ACHN (cell line): ENCODE measurements at regions not wholly inside any gene's neighbourhood (a gene's known extent, or its start where the extent isn't known, plus 50 kb on each side); places are given as distances from the start of the nearest gene placed in this dataset.

ENCODE experiments used
- DNase-seq: peaks from one replicate; pipeline ENCODE4 v3.0.0-alpha.2; 2015
- in situ Hi-C: cut with HindIII; loops from 2 replicates; pipeline ENCODE4 v1.10.0; 2017; ENCODE audit warnings: low sequenced_read_pairs, low pct_ligation_motif_present, low pct_unique_long_range_greater_than_20kb

GRCh38 chr3:73324203-73325155, 263.0 kb downstream of the EBLN2 start:
- in situ Hi-C loops = no loop called here
- DNase-seq = no peak

GRCh38 chr3:73326396-73326795, 264.9 kb downstream of the EBLN2 start:
- no peak for DNase-seq
- in situ Hi-C loops = no loop called here

- no peak for DNase-seq
- in situ Hi-C loops = no loop called here
Measured at GRCh38 chr3:73327052-73327451, 265.6 kb downstream of the EBLN2 start.
